ENCODE measurements at regions not wholly inside any gene's neighbourhood (a gene's known extent, or its start where the extent isn't known, plus 50 kb on each side); places are given as distances from the start of the nearest gene placed in this dataset.

- TF ChIP-seq CTCF (IDR thresholded peaks at IDR 0.05): peak; percentile 51 to 69 (median 54)
- no peak for TF ChIP-seq EP300 (IDR thresholded peaks at IDR 0.05)
- TF ChIP-seq POLR2AphosphoS5 (IDR thresholded peaks at IDR 0.05): no peak
- TF ChIP-seq POLR2A (IDR thresholded peaks at IDR 0.05): no peak
Observed at GRCh38 chr5:69007726-69008368, 86.0 kb upstream of the SLC30A5 start.

All from gastroesophageal sphincter (tissue), 3 donors.